ENCODE measurements at regions not wholly inside any gene's neighbourhood (a gene's known extent, or its start where the extent isn't known, plus 50 kb on each side); places are given as distances from the start of the nearest gene placed in this dataset.

GRCh38 chr7:69516238-69516820 lies 81.9 kb upstream of the AUTS2 start:
- ChIA-PET CTCF (no interaction called here), POLR2A (no interaction called here)
- TF ChIP-seq PBX3 (CRISPR knock-in tag; IDR thresholded peaks at IDR 0.05): no peak
- no peak for TF ChIP-seq PRDM2 (tag by site-specific recombination; IDR thresholded peaks at IDR 0.05; ENCODE audit: borderline replicate concordance)
- no peak for TF ChIP-seq ZNF362 (tag by site-specific recombination; IDR thresholded peaks at IDR 0.05)
- no peak for TF ChIP-seq ZNF639 (tag by site-specific recombination; IDR thresholded peaks at IDR 0.05)
- TF ChIP-seq ZNF792 (tag by site-specific recombination; IDR thresholded peaks at IDR 0.05): no peak
- TF ChIP-seq ZNF580 (tag by site-specific recombination; IDR thresholded peaks at IDR 0.05): no peak
- no peak for TF ChIP-seq BCL11B (tag by site-specific recombination; IDR thresholded peaks at IDR 0.05; ENCODE audit: low read depth)
- no peak for TF ChIP-seq ZBTB26 (tag by site-specific recombination; optimal IDR thresholded peaks at IDR 0.05)
- TF ChIP-seq ZNF664 (tag by site-specific recombination; IDR thresholded peaks at IDR 0.05): no peak
- TF ChIP-seq PRDM4 (tag by site-specific recombination; IDR thresholded peaks at IDR 0.05): no peak
- no peak for TF ChIP-seq ZNF473 (tag by site-specific recombination; IDR thresholded peaks at IDR 0.05)
- no peak for TF ChIP-seq GLIS1 (tag by site-specific recombination; IDR thresholded peaks at IDR 0.05)
- TF ChIP-seq RBAK (tag by site-specific recombination; IDR thresholded peaks at IDR 0.05): no peak
- no peak for TF ChIP-seq ZNF311 (tag by site-specific recombination; IDR thresholded peaks at IDR 0.05; ENCODE audit: borderline replicate concordance)
- TF ChIP-seq ZFP3 (tag by site-specific recombination; IDR thresholded peaks at IDR 0.05; ENCODE audit: low read depth): no peak
- TF ChIP-seq ZNF416 (tag by site-specific recombination; IDR thresholded peaks at IDR 0.05): no peak
- no peak for TF ChIP-seq ZNF280C (tag by site-specific recombination; IDR thresholded peaks at IDR 0.05)
- Histone ChIP-seq H3K36me3 (ENCODE audit: control insufficient read depth in 2 of 2, insufficient read depth in 1 of 2, low read length in 2 of 2) (no peaks in the 10 kb centered on the region), H3K4me3 (ENCODE audit: low read depth, low read length) (no peak overlapping the region), H3K4me1 (ENCODE audit: control insufficient read depth, insufficient read depth, low read length) (no peaks in the 10 kb centered on the region), H3K27ac (ENCODE audit: extremely low read depth, low read depth, low read length) (no peak overlapping the region), H3K9me3 (ENCODE audit: control insufficient read depth, insufficient read depth, low read depth, low read length) (no peaks in the 10 kb centered on the region)

Measured in HEK293 (cell line).